Stimulated activated CD4-positive, alpha-beta T cell treated with anti-CD3 and anti-CD28 coated beads, Interleukin-1b, Interleukin-23, amount 100 ng/mL, for 1 hour (primary cell): ENCODE measurements at regions not wholly inside any gene's neighbourhood (a gene's known extent, or its start where the extent isn't known, plus 50 kb on each side); places are given as distances from the start of the nearest gene placed in this dataset.
"Not testable (repeated sequence)": the region's sequence is repeated elsewhere in the genome, so short reads cannot be mapped to it uniquely, and the experiment has no call there.

Source experiments
- DNase-seq, 2 donors: peaks; one replicate each; pipeline ENCODE4 v3.0.0-alpha.2; 2020; ENCODE audit warnings: low read depth in 2 of 2

GRCh38 chr19:28563964-28564921 lies 648.7 kb downstream of the UQCRFS1 start:
- no peak for DNase-seq

GRCh38 chr19:28560786-28561185 lies 652.2 kb downstream of the UQCRFS1 start:
- DNase-seq: no peak

DNA sequence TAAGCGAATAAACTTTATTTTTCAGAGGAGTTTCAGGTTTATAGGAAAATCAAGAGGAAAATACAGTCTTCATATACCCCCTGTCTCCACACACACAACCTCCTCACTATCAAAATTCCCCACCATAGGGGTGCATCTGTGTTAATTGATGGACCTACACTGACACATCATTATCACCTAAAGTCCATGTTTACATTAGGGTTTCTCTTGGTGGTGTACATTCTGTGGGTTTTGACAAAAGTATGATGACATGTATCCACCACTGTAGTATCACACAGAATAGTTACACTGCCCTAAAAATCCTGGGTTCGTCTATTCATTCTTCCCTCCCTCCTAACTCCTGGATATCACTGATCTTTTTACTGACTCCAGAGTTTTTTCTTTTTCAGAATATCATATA lies 654.2 kb downstream of the UQCRFS1 start:
- no peak for DNase-seq

DNA sequence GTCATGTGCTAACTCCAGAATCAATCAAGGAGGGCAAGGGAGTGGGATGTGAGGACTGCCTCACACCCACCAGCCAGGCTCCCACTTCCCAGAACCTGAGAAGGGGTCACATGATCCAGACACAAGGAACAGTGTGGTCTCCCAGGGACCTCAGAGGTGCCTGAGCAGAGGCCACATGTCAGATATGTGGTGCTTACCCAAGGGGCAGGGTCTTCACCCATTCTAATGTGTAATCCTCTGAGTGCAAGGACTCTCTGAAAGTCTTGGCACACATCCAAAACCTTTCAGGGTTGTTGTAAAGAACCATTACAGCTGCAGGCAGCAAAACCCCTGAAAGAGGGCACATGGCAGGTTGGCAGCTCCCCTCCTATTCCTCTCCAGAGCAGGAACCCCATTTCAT lies 656.6 kb downstream of the UQCRFS1 start:
- no peak for DNase-seq

DNA sequence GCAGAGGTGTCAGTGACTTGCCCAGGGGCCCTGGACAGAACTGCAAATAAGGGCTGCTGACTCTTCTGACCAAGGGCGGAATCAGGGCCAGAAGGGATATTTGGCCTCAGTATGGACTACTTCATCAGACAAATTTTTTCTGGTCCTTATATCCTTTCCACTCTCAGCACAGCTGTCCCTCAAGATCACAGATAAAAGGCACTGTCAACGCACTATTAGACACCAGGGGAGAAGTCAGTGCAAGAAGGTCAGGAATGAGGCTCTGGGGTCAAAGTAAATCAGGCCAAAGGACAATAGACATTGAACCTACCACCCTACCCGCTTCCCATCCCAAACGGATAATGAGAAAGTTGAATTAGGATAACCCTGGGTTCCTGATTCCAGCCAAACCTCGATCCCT lies 657.6 kb downstream of the UQCRFS1 start:
- no peak for DNase-seq

DNA sequence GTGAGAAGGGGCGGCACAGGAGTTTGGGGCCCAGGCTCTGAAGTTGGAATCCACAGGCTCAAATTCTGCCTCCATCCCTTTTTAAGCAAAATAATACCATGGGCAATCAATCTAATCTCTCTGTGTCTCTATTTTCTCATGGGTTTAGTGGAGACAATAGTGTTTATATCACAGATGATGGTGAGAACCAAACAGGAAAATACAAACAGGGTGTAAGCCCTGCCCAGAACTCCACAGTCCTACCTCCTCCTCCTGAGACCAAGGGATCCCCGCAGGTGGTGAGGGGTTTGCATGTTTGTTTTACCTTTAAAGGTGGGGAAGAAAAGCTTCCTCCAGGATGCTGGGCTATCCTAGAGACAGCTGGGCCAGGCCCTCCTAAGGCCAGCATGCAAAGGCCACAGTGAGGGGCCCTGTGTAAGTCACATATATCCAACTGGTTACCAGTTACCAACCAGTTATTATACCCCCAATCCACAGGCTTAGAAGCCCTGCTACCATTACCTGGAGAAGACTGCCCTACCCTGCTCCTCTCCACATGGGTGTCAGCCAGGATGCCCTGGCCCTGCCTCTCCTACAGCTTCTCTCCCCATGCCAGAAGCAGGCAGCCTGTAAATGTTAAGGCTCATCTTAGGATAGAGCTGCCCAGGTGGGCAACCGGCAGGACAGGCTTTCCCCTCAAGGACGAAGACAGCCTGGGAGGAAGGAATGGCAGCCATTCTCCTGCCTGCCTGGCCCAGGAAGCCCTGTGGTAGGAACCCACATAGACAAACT lies 658.4 kb downstream of the UQCRFS1 start:
- DNase-seq: no peak

- no peak for DNase-seq
These were observed 659.2 kb downstream of the UQCRFS1 start for GRCh38 chr19:28553764-28554163.

GRCh38 chr19:28553005-28553404 lies 659.9 kb downstream of the UQCRFS1 start:
- no peak for DNase-seq

DNA sequence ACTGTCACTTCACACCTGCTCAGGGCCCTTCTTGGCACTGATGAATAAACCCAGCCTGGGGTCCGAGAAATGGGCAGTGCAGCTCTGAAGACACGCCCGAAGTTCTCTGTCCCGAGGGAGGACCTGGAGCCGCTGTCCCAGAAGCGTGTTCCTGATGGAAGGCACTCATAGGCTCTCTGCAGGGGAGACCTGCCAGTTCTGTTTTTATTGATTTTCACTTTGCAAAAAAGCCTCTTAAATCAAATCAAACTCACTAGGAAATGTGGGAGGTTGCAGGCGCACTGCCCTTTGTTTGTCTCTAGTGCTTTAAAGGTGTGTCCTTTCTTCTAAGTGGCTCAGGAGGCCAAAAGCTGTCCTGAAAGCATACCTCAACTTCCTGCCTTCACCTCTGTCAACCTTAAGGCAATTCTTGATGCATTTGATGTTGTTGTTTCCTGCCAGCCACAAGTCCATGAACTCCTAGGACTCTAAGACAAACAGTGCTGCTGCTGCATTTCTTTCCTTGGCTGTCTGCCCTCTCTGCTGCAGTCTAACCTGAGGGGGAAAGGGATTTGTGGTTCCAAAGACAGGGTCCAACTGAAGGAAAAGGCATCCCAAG lies 663.2 kb downstream of the UQCRFS1 start:
- no peak for DNase-seq

GRCh38 chr19:28546148-28546685 lies 666.7 kb downstream of the UQCRFS1 start:
- DNase-seq: no peak

GRCh38 chr19:28545397-28545796 lies 667.6 kb downstream of the UQCRFS1 start:
- DNase-seq: not testable (repeated sequence)

- no peak for DNase-seq
These were observed 668.3 kb downstream of the UQCRFS1 start for GRCh38 chr19:28544451-28545261.

- no peak for DNase-seq
These were observed 669.6 kb downstream of the UQCRFS1 start for GRCh38 chr19:28543244-28543776.

GRCh38 chr19:28542394-28543243 lies 670.3 kb downstream of the UQCRFS1 start:
- no peak for DNase-seq

DNA sequence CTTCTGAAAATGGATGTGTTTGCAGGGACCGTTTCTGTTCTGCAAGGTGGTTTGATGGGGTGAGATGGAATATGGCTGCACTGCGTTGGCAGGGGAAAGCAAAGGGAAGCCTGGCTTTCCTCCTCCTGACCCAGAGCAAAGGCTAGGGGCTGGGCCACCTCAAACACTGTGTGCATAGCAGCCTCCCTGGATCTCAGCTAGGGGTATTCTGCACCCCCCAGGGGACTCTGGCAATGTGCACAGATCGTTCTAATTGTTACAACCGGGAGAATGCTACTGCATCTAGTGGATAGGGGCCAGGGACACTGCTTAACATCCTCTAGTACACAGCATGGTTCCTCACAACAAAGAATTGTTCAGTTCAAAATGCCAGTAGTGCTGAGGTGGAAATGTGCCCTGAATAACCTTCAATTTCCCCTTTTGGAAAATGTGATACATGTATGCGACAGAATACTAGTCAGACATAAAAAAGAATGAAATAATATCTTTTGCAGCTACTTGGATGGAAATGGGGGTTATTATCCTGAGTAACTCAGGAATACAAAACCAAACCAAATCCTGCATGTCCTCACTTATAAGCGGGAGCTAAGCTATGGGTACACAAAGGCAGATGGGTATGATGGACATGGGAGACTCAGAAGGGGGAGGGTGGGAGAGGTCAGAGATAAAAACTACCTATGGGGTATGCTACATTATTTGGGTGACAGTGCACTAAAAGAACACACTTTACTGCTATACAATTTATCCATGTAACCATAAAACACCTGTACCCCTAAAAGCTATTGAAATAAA lies 671.2 kb downstream of the UQCRFS1 start:
- no peak for DNase-seq

- no peak for DNase-seq
These were observed 671.9 kb downstream of the UQCRFS1 start for GRCh38 chr19:28541029-28541428.

GRCh38 chr19:28540385-28540784 lies 672.6 kb downstream of the UQCRFS1 start:
- not testable (repeated sequence) for DNase-seq

GRCh38 chr19:28539759-28540158 lies 673.2 kb downstream of the UQCRFS1 start:
- DNase-seq: no peak

DNA sequence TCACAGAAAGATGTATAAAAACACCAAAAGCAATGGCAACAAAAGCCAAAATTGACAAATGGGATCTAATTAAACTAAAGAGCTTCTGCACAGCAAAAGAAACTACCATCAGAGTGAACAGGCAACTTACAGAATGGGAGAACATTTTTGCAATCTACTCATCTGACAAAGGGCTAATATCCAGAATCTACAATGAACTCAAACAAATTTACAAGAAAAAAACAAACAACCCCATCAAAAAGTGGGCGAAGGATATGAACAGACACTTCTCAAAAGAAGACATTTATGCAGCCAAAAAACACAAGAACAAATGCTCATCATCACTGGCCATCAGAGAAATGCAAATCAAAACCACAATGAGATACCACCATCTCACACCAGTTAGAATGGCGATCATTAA lies 674.4 kb downstream of the UQCRFS1 start:
- DNase-seq: not testable (repeated sequence)
